Smooth muscle cell (in vitro differentiated cells): ENCODE measurements at regions not wholly inside any gene's neighbourhood (a gene's known extent, or its start where the extent isn't known, plus 50 kb on each side); places are given as distances from the start of the nearest gene placed in this dataset.

Experiments used
- DNase-seq: peaks from one replicate; lab custom pipeline; 2025; ENCODE audit not compliant: unreplicated experiment; lab: John Stamatoyannopoulos, UW
- H2AFZ ChIP-seq: fragments of 200-600 bp; sonication (generic); 2 replicates; pipeline ENCODE4 v1.6.0; 2016; ENCODE audit warnings: antibody characterized with exemption, low read depth, mild to moderate bottlenecking
- H3F3A ChIP-seq: fragments of 200-600 bp; sonication (generic); 2 replicates; pipeline ENCODE4 v1.6.0; 2017; ENCODE audit warnings: antibody characterized with exemption, low read depth
- H3K27ac ChIP-seq: fragments of 200-600 bp; sonication (generic); 2 replicates; pipeline ENCODE4 v1.5.1; 2016; ENCODE audit warnings: low read depth, mild to moderate bottlenecking
- H3K27me3 ChIP-seq: fragments of 200-600 bp; sonication (generic); 2 replicates; pipeline ENCODE4 v1.6.1; 2016; ENCODE audit warnings: low read depth, mild to moderate bottlenecking
- H3K36me3 ChIP-seq: fragments of 200-600 bp; sonication (generic); 2 replicates; pipeline ENCODE4 v1.5.1; 2016; ENCODE audit warnings: low read depth
- H3K4me1 ChIP-seq: fragments of 200-600 bp; sonication (generic); 2 replicates; pipeline ENCODE4 v1.5.1; 2016; ENCODE audit warnings: low read depth
- H3K4me2 ChIP-seq: fragments of 200-600 bp; sonication (generic); 2 replicates; pipeline ENCODE4 v1.6.0; 2016; ENCODE audit warnings: mild to moderate bottlenecking
- H3K4me3 ChIP-seq: fragments of 200-600 bp; sonication (generic); 2 replicates; pipeline ENCODE4 v1.5.1; 2016; ENCODE audit warnings: mild to moderate bottlenecking
- H3K79me2 ChIP-seq: fragments of 200-600 bp; sonication (generic); 2 replicates; pipeline ENCODE4 v1.6.0; 2016; ENCODE audit warnings: low read depth, mild to moderate bottlenecking
- H3K9ac ChIP-seq: fragments of 200-600 bp; sonication (generic); 2 replicates; pipeline ENCODE4 v1.6.0; 2016; ENCODE audit warnings: low read depth
- H3K9me3 ChIP-seq: fragments of 200-600 bp; sonication (generic); replicated peaks from 2 replicates; pipeline ENCODE4 v1.5.1; 2016; ENCODE audit warnings: low read depth
- H4K20me1 ChIP-seq: fragments of 200-600 bp; sonication (generic); 2 replicates; pipeline ENCODE4 v1.6.0; 2016; ENCODE audit warnings: low read depth
- CTCF ChIP-seq: fragments of 200-600 bp; sonication (generic); IDR thresholded peaks from 2 replicates; pipeline ENCODE4 v1.5.1; 2017; ENCODE audit warnings: borderline replicate concordance, mild to moderate bottlenecking, antibody characterized with exemption; ENCODE audit not compliant: insufficient read depth, poor library complexity, severe bottlenecking
- WGBS: methylation state at CpG from one replicate; pipeline ENCODE4 v1.1.7; 2016; ENCODE audit warnings: low lambda C conversion rate; 5-methylcytosine and 5-hydroxymethylcytosine counted together

- no peak for DNase-seq
- Histone ChIP-seq H4K20me1 (no peaks in the 10 kb centered on the region), H3K9ac (no peak overlapping the region), H3K4me2 (no peak overlapping the region), H3F3A (no peaks in the 10 kb centered on the region), H3K4me1 (no peaks in the 10 kb centered on the region), H3K36me3 (no peaks in the 10 kb centered on the region), H3K27me3 (no peaks in the 10 kb centered on the region), H3K27ac (no peak overlapping the region), H3K79me2 (no peaks in the 10 kb centered on the region), H2AFZ (no peak overlapping the region), H3K4me3 (no peak overlapping the region), H3K9me3 (no peaks in the 10 kb centered on the region)
- no peak for TF ChIP-seq CTCF
- WGBS = 69% methylated on average over 2 of the region's 2 CpGs
These were observed 647.1 kb upstream of the SLITRK6 start for GRCh38 chr13:86446311-86446710.

GRCh38 chr13:86447479-86447878 is 648.3 kb upstream of the SLITRK6 start:
- no peaks in the 10 kb centered on the region for H3F3A ChIP-seq
- H4K20me1 ChIP-seq = no peaks in the 10 kb centered on the region
- no peak overlapping the region for H3K4me2 ChIP-seq
- H3K9ac ChIP-seq = no peak overlapping the region
- no peaks in the 10 kb centered on the region for H3K27me3 ChIP-seq
- H3K79me2 ChIP-seq = no peaks in the 10 kb centered on the region
- H3K4me3 ChIP-seq = no peak overlapping the region
- H3K36me3 ChIP-seq = no peaks in the 10 kb centered on the region
- no peak for DNase-seq
- no peak for TF ChIP-seq CTCF
- H3K27ac ChIP-seq = no peak overlapping the region
- no peaks in the 10 kb centered on the region for H3K9me3 ChIP-seq
- no peaks in the 10 kb centered on the region for H3K4me1 ChIP-seq
- WGBS = 89% methylated on average over 1 of the region's 1 CpG
- H2AFZ ChIP-seq = no peak overlapping the region

- Histone ChIP-seq H4K20me1 (no peaks in the 10 kb centered on the region), H3K79me2 (no peaks in the 10 kb centered on the region), H3K4me3 (no peak overlapping the region), H3K36me3 (no peaks in the 10 kb centered on the region), H3K9me3 (no peaks in the 10 kb centered on the region), H3K4me1 (no peaks in the 10 kb centered on the region), H3K9ac (no peak overlapping the region), H2AFZ (no peak overlapping the region), H3K27me3 (no peaks in the 10 kb centered on the region), H3K27ac (no peak overlapping the region), H3F3A (no peaks in the 10 kb centered on the region), H3K4me2 (no peak overlapping the region)
- DNase-seq = no peak
- no peak for TF ChIP-seq CTCF
These were observed 662.8 kb upstream of the SLITRK6 start for GRCh38 chr13:86462011-86462410.

DNA sequence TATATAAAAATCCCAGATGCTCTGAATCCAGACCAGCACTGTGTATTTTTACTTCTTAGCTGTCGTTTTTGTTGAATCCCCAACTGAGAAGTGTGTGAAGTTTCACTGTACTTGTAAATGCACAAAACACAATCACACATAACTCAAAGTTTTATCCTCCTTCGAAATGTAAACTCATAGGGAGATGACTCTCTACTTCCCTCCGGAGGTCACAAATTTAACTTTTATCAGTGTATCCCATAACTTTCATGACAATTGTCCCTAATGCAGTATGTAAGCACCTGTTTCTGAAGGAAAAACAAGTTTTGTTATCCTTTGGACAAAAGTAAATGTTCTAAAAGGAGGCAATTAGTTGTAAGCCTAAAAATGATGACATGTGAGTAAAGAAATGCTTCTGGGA is 665.0 kb upstream of the SLITRK6 start:
- H3K4me2 ChIP-seq = no peak overlapping the region
- TF ChIP-seq CTCF = peak; percentile 28
- H3K9ac ChIP-seq = no peak overlapping the region
- no peaks in the 10 kb centered on the region for H3K9me3 ChIP-seq
- DNase-seq = no peak
- no peak overlapping the region for H2AFZ ChIP-seq
- no peak overlapping the region for H3K27ac ChIP-seq
- H3K79me2 ChIP-seq = no peaks in the 10 kb centered on the region
- H3K4me3 ChIP-seq = no peak overlapping the region
- WGBS = 68% methylated on average over 3 of the region's 3 CpGs
- no peaks in the 10 kb centered on the region for H3K36me3 ChIP-seq
- H4K20me1 ChIP-seq = no peaks in the 10 kb centered on the region
- no peaks in the 10 kb centered on the region for H3K4me1 ChIP-seq
- no peaks in the 10 kb centered on the region for H3F3A ChIP-seq
- no peaks in the 10 kb centered on the region for H3K27me3 ChIP-seq
